Panc1 (cell line): ENCODE measurements at regions not wholly inside any gene's neighbourhood (a gene's known extent, or its start where the extent isn't known, plus 50 kb on each side); places are given as distances from the start of the nearest gene placed in this dataset.
A peak's percentile ranks its signal among the peaks of the same experiment; 100 is the strongest.

ENCODE experiments used
- ATAC-seq: fragments of 200-7000 bp; cut with Tn5 transposase; 2 replicates; pipeline ENCODE4 v1.9.1; 2020; ENCODE audit warnings: mild to moderate bottlenecking, moderate library complexity
- BruUV-seq: library from RNA; stranded (reverse); fragments of 400-500 nt; replicated peaks from 2 replicates; lab custom pipeline; 2021; lab: Mats Ljungman, UMichigan
- CTCF ChIA-PET: fragments of 300-600 bp; sonication (Branson Sonifier 250); formaldehyde crosslinking; loops from one replicate; lab custom pipeline; 2022; ENCODE audit warnings: antibody characterized with exemption; lab: Charles Lee
- POLR2A ChIA-PET: fragments of 300-600 bp; sonication (Branson Sonifier 250); formaldehyde crosslinking; loops from one replicate; lab custom pipeline; 2022; ENCODE audit warnings: antibody characterized with exemption; lab: Charles Lee
- DNase-seq: peaks from one replicate; pipeline ENCODE4 v3.0.0-alpha.2; 2010; ENCODE audit warnings: low read depth, low spot score
- H3K27ac ChIP-seq: 2 replicates; pipeline ENCODE4 v1.5.1; 2011; ENCODE audit warnings: mild to moderate bottlenecking, low read length, inconsistent platforms
- H3K27me3 ChIP-seq: fragments of 200-500 bp; sonication (Bioruptor generic); 2 replicates; pipeline ENCODE4 v1.6.0; 2014; ENCODE audit warnings: low read length, inconsistent platforms; ENCODE audit not compliant: control insufficient read depth, insufficient read depth
- H3K36me3 ChIP-seq: fragments of 200-500 bp; sonication (Bioruptor generic); 2 replicates; pipeline ENCODE4 v1.5.1; 2014; ENCODE audit warnings: inconsistent platforms, mild to moderate bottlenecking, low read length, moderate library complexity; ENCODE audit not compliant: control insufficient read depth, insufficient read depth
- H3K4me1 ChIP-seq: 2 replicates; pipeline ENCODE4 v1.5.1; 2011; ENCODE audit warnings: inconsistent platforms, mild to moderate bottlenecking, low read length, moderate library complexity; ENCODE audit not compliant: control insufficient read depth, insufficient read depth
- H3K4me3 ChIP-seq, 2 experiments: 2 replicates each; pipeline ENCODE4 v1.5.1; 2011 to 2012; ENCODE audit warnings: low read depth in 2 of 2, low read length in 2 of 2, mild to moderate bottlenecking in 2 of 2, inconsistent platforms in 1 of 2, moderate library complexity in 1 of 2
- H3K9me3 ChIP-seq: fragments of 200-500 bp; sonication (Bioruptor generic); 2 replicates; pipeline ENCODE4 v1.5.1; 2014; ENCODE audit warnings: low read depth, mild to moderate bottlenecking, inconsistent platforms, low read length, moderate library complexity; ENCODE audit not compliant: control insufficient read depth, insufficient read depth
- CTCF ChIP-seq: fragments of 450-650 bp; IDR thresholded peaks from 2 replicates; pipeline ENCODE4 v1.5.1; 2017; ENCODE audit warnings: mild to moderate bottlenecking
- POLR2AphosphoS5 ChIP-seq: IDR thresholded peaks from 2 replicates; pipeline ENCODE4 v1.6.1; 2012; ENCODE audit warnings: mild to moderate bottlenecking, low read depth, low read length, moderate library complexity
- REST ChIP-seq, 2 experiments: IDR thresholded peaks; 2 replicates each; pipeline ENCODE4 v1.6.1; 2011 to 2012; ENCODE audit warnings: low read depth in 2 of 2, control low read depth in 1 of 2, low read length in 1 of 2, mild to moderate bottlenecking in 1 of 2, moderate library complexity in 1 of 2; ENCODE audit not compliant: insufficient read depth in 1 of 2
- SIN3A ChIP-seq: IDR thresholded peaks from 2 replicates; pipeline ENCODE4 v1.6.1; 2012; ENCODE audit warnings: low read depth, mild to moderate bottlenecking, low read length, moderate library complexity, borderline replicate concordance; ENCODE audit not compliant: insufficient read depth
- TCF7L2 ChIP-seq: IDR thresholded peaks from 2 replicates; pipeline ENCODE4 v1.6.1; 2011; ENCODE audit warnings: mild to moderate bottlenecking, low read depth, low read length, inconsistent platforms
- in situ Hi-C: cut with HindIII; loops from 2 replicates; pipeline ENCODE4 v1.10.0; 2016; ENCODE audit warnings: low sequenced_read_pairs, low pct_unique_long_range_greater_than_20kb
- intact Hi-C: fragments of 100-400 bp; cut with micrococcal nuclease; formaldehyde crosslinking; loops from one replicate; pipeline ENCODE4 v1.10.0; 2022; ENCODE audit not compliant: unreplicated experiment

GRCh38 chr1:65527190-65527589 lies 106.7 kb downstream of the LEPR start:
- intact Hi-C loops (no loop called here), in situ Hi-C loops (no loop called here)
- H3K27ac ChIP-seq = no peak overlapping the region
- ChIA-PET CTCF (no interaction called here), POLR2A (no interaction called here)
- no peaks in the 10 kb centered on the region for H3K4me1 ChIP-seq
- H3K9me3 ChIP-seq = no peaks in the 10 kb centered on the region
- no peaks in the 10 kb centered on the region for H3K36me3 ChIP-seq
- no peak overlapping the region for H3K4me3 ChIP-seq
- DNase-seq (no peak), ATAC-seq (no peak; the same call in 1 of the 2 replicates)
- no TSS peak for BruUV-seq
- peaks cover 26% of the 10 kb centered on the region for H3K27me3 ChIP-seq
- no peak for TF ChIP-seq REST (IDR thresholded peaks at IDR 0.05; ENCODE audit: insufficient read depth in 1 of 2, low read depth in 2 of 2, low read length in 1 of 2)
- no peak for TF ChIP-seq TCF7L2
- TF ChIP-seq CTCF = no peak
- no peak for TF ChIP-seq SIN3A
- no peak for TF ChIP-seq POLR2AphosphoS5

GRCh38 chr1:65527707-65528503 lies 107.4 kb downstream of the LEPR start:
- POLR2A ChIA-PET = no interaction called here
- intact Hi-C loops = no loop called here
- BruUV-seq = no TSS peak
- DNase-seq (no peak), ATAC-seq (no peak)
- in situ Hi-C loops = no loop called here
- H3K9me3 ChIP-seq = 0 out of 2 replicates have a peak, but pooled peaks cover 2% of the 10 kb centered on the region
- no peaks in the 10 kb centered on the region for H3K36me3 ChIP-seq
- peaks cover 26% of the 10 kb centered on the region for H3K27me3 ChIP-seq
- CTCF ChIA-PET = no interaction called here
- H3K4me3 ChIP-seq = no peak overlapping the region
- no peak overlapping the region for H3K27ac ChIP-seq
- no peaks in the 10 kb centered on the region for H3K4me1 ChIP-seq
- no peak for TF ChIP-seq POLR2AphosphoS5
- peak; percentile 5; the same call in 1 of the 2 replicates for TF ChIP-seq CTCF
